Calu3 (cell line): ENCODE measurements at regions not wholly inside any gene's neighbourhood (a gene's known extent, or its start where the extent isn't known, plus 50 kb on each side); places are given as distances from the start of the nearest gene placed in this dataset.
A peak's percentile ranks its signal among the peaks of the same experiment; 100 is the strongest.

Source experiments
- BruUV-seq: library from RNA; stranded (reverse); fragments of 400-500 nt; replicated peaks from 2 replicates; lab custom pipeline; 2021; lab: Mats Ljungman, UMichigan
- CTCF ChIA-PET: fragments of 300-600 bp; sonication (Branson Sonifier 250); formaldehyde crosslinking; loops from one replicate; lab custom pipeline; 2022; ENCODE audit warnings: antibody characterized with exemption; lab: Charles Lee
- DNase-seq: peaks from one replicate; pipeline ENCODE4 v3.0.0; 2022
- H3K27ac Mint-ChIP-seq: one replicate; pipeline ENCODE4 v1.8.0; 2022; ENCODE audit warnings: mixed read lengths; ENCODE audit not compliant: unreplicated experiment
- H3K27me3 Mint-ChIP-seq: one replicate; pipeline ENCODE4 v1.8.0; 2022; ENCODE audit warnings: mixed read lengths; ENCODE audit not compliant: unreplicated experiment
- H3K36me3 Mint-ChIP-seq: one replicate; pipeline ENCODE4 v1.8.0; 2022; ENCODE audit warnings: mild to moderate bottlenecking, moderate library complexity, mixed read lengths; ENCODE audit not compliant: insufficient read depth, unreplicated experiment
- H3K4me1 Mint-ChIP-seq: one replicate; pipeline ENCODE4 v1.8.0; 2022; ENCODE audit warnings: mild to moderate bottlenecking, low read depth, mixed read lengths; ENCODE audit not compliant: unreplicated experiment
- H3K4me3 Mint-ChIP-seq: one replicate; pipeline ENCODE4 v1.8.0; 2022; ENCODE audit warnings: mild to moderate bottlenecking, low read depth, moderate library complexity, mixed read lengths; ENCODE audit not compliant: unreplicated experiment
- H3K9me3 Mint-ChIP-seq: one replicate; pipeline ENCODE4 v1.8.0; 2022; ENCODE audit warnings: low read depth, mixed read lengths; ENCODE audit not compliant: unreplicated experiment
- intact Hi-C: fragments of 100-400 bp; cut with micrococcal nuclease; formaldehyde crosslinking; loops from one replicate; pipeline ENCODE4 v1.10.0; 2022; ENCODE audit not compliant: unreplicated experiment
- TF ChIP-seq, protein P1 (sequence below): fragments of 200-600 bp; IDR thresholded peaks from one replicate; pipeline ENCODE4 v1.8.0; 2022; ENCODE audit warnings: antibody characterized with exemption; ENCODE audit not compliant: unreplicated experiment

- intact Hi-C loops, result no loop called here
- Mint-ChIP-seq H3K27me3 (no peaks in the 10 kb centered on the region), H3K4me1 (peaks cover 20% of the 10 kb centered on the region), H3K4me3 (no peak overlapping the region), H3K27ac (peak overlapping the region; percentile 43), H3K36me3 (no peaks in the 10 kb centered on the region), H3K9me3 (no peaks in the 10 kb centered on the region)
- CTCF ChIA-PET, result no interaction called here
- DNase-seq, result no peak
- no TSS peak for BruUV-seq
- TF ChIP-seq, protein P1, sequence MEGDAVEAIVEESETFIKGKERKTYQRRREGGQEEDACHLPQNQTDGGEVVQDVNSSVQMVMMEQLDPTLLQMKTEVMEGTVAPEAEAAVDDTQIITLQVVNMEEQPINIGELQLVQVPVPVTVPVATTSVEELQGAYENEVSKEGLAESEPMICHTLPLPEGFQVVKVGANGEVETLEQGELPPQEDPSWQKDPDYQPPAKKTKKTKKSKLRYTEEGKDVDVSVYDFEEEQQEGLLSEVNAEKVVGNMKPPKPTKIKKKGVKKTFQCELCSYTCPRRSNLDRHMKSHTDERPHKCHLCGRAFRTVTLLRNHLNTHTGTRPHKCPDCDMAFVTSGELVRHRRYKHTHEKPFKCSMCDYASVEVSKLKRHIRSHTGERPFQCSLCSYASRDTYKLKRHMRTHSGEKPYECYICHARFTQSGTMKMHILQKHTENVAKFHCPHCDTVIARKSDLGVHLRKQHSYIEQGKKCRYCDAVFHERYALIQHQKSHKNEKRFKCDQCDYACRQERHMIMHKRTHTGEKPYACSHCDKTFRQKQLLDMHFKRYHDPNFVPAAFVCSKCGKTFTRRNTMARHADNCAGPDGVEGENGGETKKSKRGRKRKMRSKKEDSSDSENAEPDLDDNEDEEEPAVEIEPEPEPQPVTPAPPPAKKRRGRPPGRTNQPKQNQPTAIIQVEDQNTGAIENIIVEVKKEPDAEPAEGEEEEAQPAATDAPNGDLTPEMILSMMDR, result no peak
Observed at GRCh38 chr11:25990406-25990805, 341.5 kb upstream of the ANO3 start.

GRCh38 chr11:25991476-25991875 is 340.5 kb upstream of the ANO3 start:
- H3K27ac Mint-ChIP-seq, result no peak overlapping the region
- H3K36me3 Mint-ChIP-seq, result no peaks in the 10 kb centered on the region
- no peak for DNase-seq
- BruUV-seq, result no TSS peak
- H3K4me3 Mint-ChIP-seq, result no peak overlapping the region
- H3K27me3 Mint-ChIP-seq, result no peaks in the 10 kb centered on the region
- H3K4me1 Mint-ChIP-seq, result peaks cover 12% of the 10 kb centered on the region
- TF ChIP-seq, protein P1, result no peak
- H3K9me3 Mint-ChIP-seq, result no peaks in the 10 kb centered on the region
- CTCF ChIA-PET, result no interaction called here
- intact Hi-C loops, result no loop called here

DNA sequence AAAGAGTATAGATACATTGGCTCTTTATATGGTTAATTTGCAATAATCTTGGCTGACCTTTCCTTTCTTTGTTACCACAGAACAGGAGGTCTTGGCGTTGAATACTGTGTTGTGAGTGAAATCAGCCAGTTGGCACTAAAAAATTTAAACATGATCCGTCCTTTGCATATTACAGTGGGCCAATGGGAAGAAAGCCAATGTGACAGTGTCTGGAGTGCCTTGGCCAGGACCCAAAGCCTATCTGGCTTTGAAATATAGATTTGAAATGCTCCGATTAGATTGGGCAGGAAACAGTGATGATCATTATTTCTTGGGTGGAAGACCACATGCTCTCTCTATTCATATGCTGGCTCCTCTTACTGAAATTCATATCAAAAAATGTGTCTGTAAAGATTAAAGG is 339.6 kb upstream of the ANO3 start:
- no peak overlapping the region for H3K4me3 Mint-ChIP-seq
- no peak for DNase-seq
- no TSS peak for BruUV-seq
- H3K36me3 Mint-ChIP-seq, result no peaks in the 10 kb centered on the region
- no peaks in the 10 kb centered on the region for H3K27me3 Mint-ChIP-seq
- CTCF ChIA-PET, result no interaction called here
- TF ChIP-seq, protein P1, result no peak
- H3K4me1 Mint-ChIP-seq, result peaks cover 12% of the 10 kb centered on the region
- no peak overlapping the region for H3K27ac Mint-ChIP-seq
- H3K9me3 Mint-ChIP-seq, result no peaks in the 10 kb centered on the region
- intact Hi-C loops, result no loop called here

GRCh38 chr11:25993016-25993415 is 338.9 kb upstream of the ANO3 start:
- Mint-ChIP-seq H3K27me3 (no peaks in the 10 kb centered on the region), H3K27ac (no peak overlapping the region)
- BruUV-seq, result no TSS peak

More at GRCh38 chr11:25993016-25993415, 338.9 kb upstream of the ANO3 start:
- Mint-ChIP-seq H3K4me1 (peaks cover 12% of the 10 kb centered on the region), H3K36me3 (no peaks in the 10 kb centered on the region), H3K9me3 (no peaks in the 10 kb centered on the region), H3K4me3 (no peak overlapping the region)
- intact Hi-C loops, result no loop called here
- CTCF ChIA-PET, result no interaction called here
- TF ChIP-seq, protein P1, result no peak
- no peak for DNase-seq
